HG02588 (cell line): ENCODE measurements at regions not wholly inside any gene's neighbourhood (a gene's known extent, or its start where the extent isn't known, plus 50 kb on each side); places are given as distances from the start of the nearest gene placed in this dataset.

Experiments
- ATAC-seq: cut with Tn5 transposase; IDR thresholded peaks from one replicate; pipeline ENCODE4 v1.9.1; 2021; ENCODE audit warnings: mild to moderate bottlenecking, moderate library complexity; ENCODE audit not compliant: unreplicated experiment

DNA sequence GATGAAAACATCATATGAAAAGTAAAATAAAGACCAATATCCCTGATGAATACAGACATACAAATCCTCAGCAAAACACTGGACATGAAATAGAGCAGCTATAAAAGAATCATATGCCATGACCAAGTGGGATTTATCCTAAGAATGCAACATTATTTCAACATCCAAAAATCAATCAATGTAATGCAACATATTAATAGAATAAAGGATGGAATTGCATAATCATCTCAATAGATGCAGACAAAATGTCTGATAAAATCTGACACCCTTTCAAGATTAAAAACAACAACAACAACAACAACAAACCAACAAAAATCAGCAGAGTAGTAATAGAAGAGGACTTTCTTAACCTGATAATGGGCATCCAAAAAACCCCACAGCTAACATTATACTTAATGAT, 63.8 kb upstream of the IL1R1 start:
- no peak for ATAC-seq

DNA sequence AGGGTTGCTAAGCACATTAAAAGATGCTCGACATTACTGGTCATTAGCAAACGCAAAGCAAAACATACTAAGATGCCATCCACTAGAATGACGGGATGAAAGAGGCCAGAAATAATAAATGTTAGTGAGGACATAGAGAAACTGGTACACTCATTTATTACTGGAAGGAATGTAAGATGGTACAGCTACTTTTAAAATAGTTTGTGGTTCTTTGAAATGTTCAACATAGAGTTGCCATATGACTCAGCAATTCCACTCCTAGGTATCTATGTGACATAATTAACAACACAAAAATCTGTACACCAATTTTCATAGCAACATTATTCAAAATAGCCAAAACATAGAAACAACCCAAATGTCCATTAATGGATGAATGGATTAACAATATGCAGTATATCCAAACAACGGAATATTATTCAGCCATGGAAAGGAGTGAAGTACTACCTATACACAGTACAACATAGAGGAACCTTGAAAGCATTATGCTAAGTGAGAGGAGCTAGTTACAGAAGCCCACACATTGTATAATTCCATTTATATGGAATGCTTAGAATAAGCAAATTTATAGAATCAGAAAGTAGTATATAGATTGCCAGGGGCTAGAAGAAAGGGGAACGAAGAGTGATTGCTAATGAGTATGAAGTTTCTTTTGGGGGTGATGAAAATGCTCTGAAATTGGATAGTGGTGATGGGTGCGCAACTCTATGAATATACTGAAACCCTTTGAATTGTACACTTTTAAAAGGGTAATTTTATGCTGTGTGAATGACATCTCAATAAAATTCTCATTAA, 61.9 kb upstream of the IL1R1 start:
- peak; percentile 47 for ATAC-seq

DNA sequence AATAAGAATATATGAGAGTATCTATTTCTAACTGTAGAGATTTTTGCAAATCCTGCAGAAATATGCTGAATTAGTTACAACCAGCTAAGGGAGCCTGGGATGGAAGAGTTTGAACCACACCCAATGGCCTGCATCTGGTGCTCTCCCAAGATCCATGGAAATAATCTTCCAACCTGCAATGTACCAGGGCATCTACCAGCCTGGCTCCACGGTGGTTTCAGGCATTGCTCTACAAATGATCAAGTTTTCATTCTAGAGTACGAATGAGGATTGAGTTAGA, 61.4 kb upstream of the IL1R1 start:
- no peak for ATAC-seq

GRCh38 chr2:102081606-102082005, 60.9 kb upstream of the IL1R1 start:
- no peak for ATAC-seq

DNA sequence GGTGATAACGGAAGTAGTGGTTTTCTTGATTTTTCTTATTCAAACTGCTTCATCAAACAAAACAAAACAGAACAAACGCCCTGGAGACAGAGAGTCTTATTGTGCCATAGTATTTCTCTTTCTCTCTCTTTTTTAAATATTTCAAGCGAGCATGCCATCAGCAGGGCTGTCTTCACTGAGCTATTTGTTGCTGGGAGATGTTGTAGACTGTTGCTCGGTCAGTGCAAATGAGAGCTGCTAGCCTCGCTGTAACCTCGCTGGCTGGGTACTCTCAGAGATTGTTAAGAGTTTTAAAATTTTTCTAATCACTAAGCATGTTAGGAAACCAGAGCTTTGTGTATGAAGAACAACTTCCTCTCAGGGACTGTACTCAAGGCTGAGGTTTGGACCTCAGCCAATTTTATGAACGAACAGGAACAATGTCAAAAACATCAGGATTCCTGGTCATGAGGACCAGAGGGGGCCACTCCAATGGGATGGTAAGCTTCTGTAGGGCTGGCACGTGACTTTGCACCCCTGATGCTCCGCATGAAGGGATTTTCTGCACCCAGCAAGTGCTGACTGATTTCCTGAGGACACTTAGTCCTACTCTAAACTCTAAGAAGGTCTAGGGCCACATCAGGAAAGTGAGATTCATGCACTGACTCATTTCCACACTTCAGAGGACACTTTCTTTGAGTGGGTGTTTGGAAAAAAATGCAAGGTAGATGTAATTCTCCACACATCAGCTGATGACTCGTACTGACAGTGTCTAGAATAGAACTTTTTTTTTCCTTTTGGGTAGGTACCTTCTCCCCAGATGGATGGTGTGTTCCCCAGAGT, 59.8 kb upstream of the IL1R1 start:
- peak; percentile 81 for ATAC-seq

DNA sequence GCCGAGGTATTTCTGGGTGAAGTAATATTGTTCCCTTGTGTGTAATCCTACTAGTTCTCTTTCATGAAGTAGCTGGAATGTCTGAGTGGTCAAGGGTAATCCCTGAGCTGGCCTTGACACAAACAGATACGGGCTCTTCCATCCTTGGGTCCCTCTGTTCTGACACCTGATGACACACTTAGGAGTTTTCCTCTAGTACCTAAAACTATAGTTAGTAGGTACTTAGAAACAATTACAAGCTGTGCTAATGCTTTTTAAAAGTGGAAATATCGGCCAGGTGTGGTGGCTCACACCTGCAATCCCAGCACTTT, 59.2 kb upstream of the IL1R1 start:
- peak; percentile 32 for ATAC-seq

GRCh38 chr2:102084651-102085050, 57.9 kb upstream of the IL1R1 start:
- no peak for ATAC-seq

GRCh38 chr2:102085238-102085637, 57.3 kb upstream of the IL1R1 start:
- ATAC-seq: no peak

- no peak for ATAC-seq
These were observed 56.2 kb upstream of the IL1R1 start for GRCh38 chr2:102086150-102086872.

- no peak for ATAC-seq
These were observed 51.4 kb upstream of the IL1R1 start for GRCh38 chr2:102091121-102091520.

DNA sequence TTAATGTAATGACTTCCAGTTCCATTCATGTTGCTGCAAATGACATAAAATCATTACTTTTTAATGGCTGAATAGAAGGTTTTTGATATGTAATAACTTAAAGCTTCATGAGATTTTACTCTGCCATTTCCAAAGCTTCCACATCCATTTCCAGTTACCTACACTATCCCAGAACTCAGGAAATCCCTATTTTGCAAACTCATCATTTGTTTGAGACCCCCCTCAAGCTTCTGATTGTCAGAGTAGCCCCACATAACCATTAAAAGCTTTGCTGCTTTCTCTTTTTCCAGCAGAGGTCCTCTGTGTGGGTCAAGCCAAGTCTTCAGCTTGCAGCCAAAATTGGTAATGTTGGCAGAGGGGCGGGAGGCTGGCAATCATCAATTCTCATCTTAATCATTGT, 50.6 kb upstream of the IL1R1 start:
- no peak for ATAC-seq

DNA sequence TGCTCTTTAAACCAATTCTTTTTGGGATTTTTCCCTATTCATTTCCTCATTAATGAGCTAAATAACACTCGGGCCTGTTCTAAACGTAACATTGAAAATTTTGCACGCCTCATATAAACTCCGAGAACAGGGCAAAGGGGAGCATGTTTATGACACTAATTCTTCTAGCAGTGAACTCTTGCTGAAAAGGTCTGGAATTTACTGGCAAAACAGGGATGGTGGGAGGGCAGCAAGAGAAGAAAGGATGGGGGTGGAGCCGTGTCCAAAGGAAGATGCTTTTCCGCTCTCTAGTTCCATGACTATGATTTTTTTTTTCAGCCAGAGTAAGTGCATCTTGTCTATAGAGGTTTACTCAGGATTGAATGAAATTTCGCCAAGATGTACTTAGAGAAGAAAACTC, 50.0 kb upstream of the IL1R1 start:
- ATAC-seq: no peak
